HG03135 (cell line): ENCODE measurements at regions not wholly inside any gene's neighbourhood (a gene's known extent, or its start where the extent isn't known, plus 50 kb on each side); places are given as distances from the start of the nearest gene placed in this dataset.
"Not testable (repeated sequence)": the region's sequence is repeated elsewhere in the genome, so short reads cannot be mapped to it uniquely, and the experiment has no call there.

Experiments used
- ATAC-seq: cut with Tn5 transposase; IDR thresholded peaks from one replicate; pipeline ENCODE4 v1.9.1; 2021; ENCODE audit warnings: mild to moderate bottlenecking, moderate library complexity; ENCODE audit not compliant: unreplicated experiment

- not testable (repeated sequence) for ATAC-seq
These were observed 61.2 kb upstream of the MINDY3 start for GRCh38 chr10:15921423-15921945.

GRCh38 chr10:15931376-15931775 lies 71.1 kb upstream of the MINDY3 start:
- ATAC-seq: no peak

GRCh38 chr10:15939543-15939942 lies 79.2 kb upstream of the MINDY3 start:
- ATAC-seq: not testable (repeated sequence)

GRCh38 chr10:15943426-15943825 lies 83.1 kb upstream of the MINDY3 start:
- ATAC-seq: no peak

- no peak for ATAC-seq
These were observed 93.9 kb upstream of the MINDY3 start for GRCh38 chr10:15954188-15954587.

GRCh38 chr10:15960277-15960676 lies 100.0 kb upstream of the MINDY3 start:
- no peak for ATAC-seq

- not testable (repeated sequence) for ATAC-seq
These were observed 112.4 kb upstream of the MINDY3 start for GRCh38 chr10:15972736-15973135.

GRCh38 chr10:15985690-15986089 lies 125.4 kb upstream of the MINDY3 start:
- ATAC-seq: no peak

GRCh38 chr10:15990535-15991129 lies 130.3 kb upstream of the MINDY3 start:
- no peak for ATAC-seq

GRCh38 chr10:15997313-15997712 lies 137.0 kb upstream of the MINDY3 start:
- ATAC-seq: no peak

GRCh38 chr10:16001581-16001980 lies 141.3 kb upstream of the MINDY3 start:
- ATAC-seq: no peak

GRCh38 chr10:16009785-16010184 lies 149.5 kb upstream of the MINDY3 start:
- no peak for ATAC-seq

GRCh38 chr10:16011548-16011947 lies 151.2 kb upstream of the MINDY3 start:
- ATAC-seq: no peak

GRCh38 chr10:16014469-16014868 lies 154.2 kb upstream of the MINDY3 start:
- ATAC-seq: no peak

- ATAC-seq: no peak
These were observed 156.4 kb upstream of the MINDY3 start for GRCh38 chr10:16016688-16017087.

GRCh38 chr10:16020836-16021235 lies 160.5 kb upstream of the MINDY3 start:
- no peak for ATAC-seq

GRCh38 chr10:16026832-16027231 lies 166.5 kb upstream of the MINDY3 start:
- not testable (repeated sequence) for ATAC-seq

GRCh38 chr10:16030562-16030961 lies 170.3 kb upstream of the MINDY3 start:
- no peak for ATAC-seq

- no peak for ATAC-seq
These were observed 188.7 kb upstream of the MINDY3 start for GRCh38 chr10:16049050-16049449.

GRCh38 chr10:16049782-16050181 lies 189.5 kb upstream of the MINDY3 start:
- no peak for ATAC-seq

GRCh38 chr10:16063350-16063749 lies 203.0 kb upstream of the MINDY3 start:
- no peak for ATAC-seq

GRCh38 chr10:16083551-16083950 lies 223.2 kb upstream of the MINDY3 start:
- not testable (repeated sequence) for ATAC-seq

GRCh38 chr10:16105082-16105481 lies 244.8 kb upstream of the MINDY3 start:
- ATAC-seq: no peak
